ENCODE measurements at regions not wholly inside any gene's neighbourhood (a gene's known extent, or its start where the extent isn't known, plus 50 kb on each side); places are given as distances from the start of the nearest gene placed in this dataset.
"Not testable (repeated sequence)": the region's sequence is repeated elsewhere in the genome, so short reads cannot be mapped to it uniquely, and the experiment has no call there.

GRCh38 chr3:39725321-39725720 is 84.1 kb upstream of the MYRIP start:
- no peak for TF ChIP-seq CTCF (IDR thresholded peaks at IDR 0.05; ENCODE audit: low read depth, low read length)

GRCh38 chr3:39727415-39727814 is 82.0 kb upstream of the MYRIP start:
- no peak for DNase-seq
- H3K27me3 ChIP-seq = no peaks in the 10 kb centered on the region
- no peak for TF ChIP-seq CTCF (IDR thresholded peaks at IDR 0.05; ENCODE audit: low read depth, low read length)
- H3K9me3 ChIP-seq = no peaks in the 10 kb centered on the region
- peaks cover 3% of the 10 kb centered on the region for H3K4me1 ChIP-seq
- H3K36me3 ChIP-seq = no peaks in the 10 kb centered on the region
- H3K4me3 ChIP-seq (ENCODE audit: low read depth, low read length) = no peak overlapping the region

More at GRCh38 chr3:39725321-39725720, 84.1 kb upstream of the MYRIP start:
- H3K9me3 ChIP-seq = no peaks in the 10 kb centered on the region
- peaks cover 3% of the 10 kb centered on the region for H3K4me1 ChIP-seq
- H3K27me3 ChIP-seq = no peaks in the 10 kb centered on the region
- no peak for DNase-seq
- H3K36me3 ChIP-seq = no peaks in the 10 kb centered on the region
- no peak overlapping the region for H3K4me3 ChIP-seq (ENCODE audit: low read depth, low read length)

- no peak overlapping the region for H3K4me3 ChIP-seq (ENCODE audit: low read depth, low read length)
- DNase-seq = no peak
- no peak for TF ChIP-seq CTCF (IDR thresholded peaks at IDR 0.05; ENCODE audit: low read depth, low read length)
- no peaks in the 10 kb centered on the region for H3K36me3 ChIP-seq
- H3K27me3 ChIP-seq = no peaks in the 10 kb centered on the region
- no peaks in the 10 kb centered on the region for H3K9me3 ChIP-seq
- H3K4me1 ChIP-seq = no peaks in the 10 kb centered on the region
Observed at GRCh38 chr3:39733804-39734203, 75.6 kb upstream of the MYRIP start.

- not testable (repeated sequence) for DNase-seq; H3K27me3 ChIP-seq; H3K4me1 ChIP-seq; H3K4me3 ChIP-seq (ENCODE audit: low read depth, low read length); H3K9me3 ChIP-seq; H3K36me3 ChIP-seq
Observed at GRCh38 chr3:39739658-39740057, 69.8 kb upstream of the MYRIP start.

GRCh38 chr3:39744746-39745145 is 64.7 kb upstream of the MYRIP start:
- TF ChIP-seq CTCF (IDR thresholded peaks at IDR 0.05; ENCODE audit: low read depth, low read length) = no peak
- Histone ChIP-seq H3K4me1 (no peaks in the 10 kb centered on the region), H3K27me3 (no peaks in the 10 kb centered on the region), H3K4me3 (ENCODE audit: low read depth, low read length) (no peak overlapping the region), H3K9me3 (no peaks in the 10 kb centered on the region), H3K36me3 (no peaks in the 10 kb centered on the region)
- no peak for DNase-seq

GRCh38 chr3:39748002-39748401 is 61.4 kb upstream of the MYRIP start:
- no peaks in the 10 kb centered on the region for H3K27me3 ChIP-seq
- peaks cover 15% of the 10 kb centered on the region for H3K4me1 ChIP-seq
- no peak for TF ChIP-seq CTCF (IDR thresholded peaks at IDR 0.05; ENCODE audit: low read depth, low read length)
- no peaks in the 10 kb centered on the region for H3K9me3 ChIP-seq
- no peak overlapping the region for H3K4me3 ChIP-seq (ENCODE audit: low read depth, low read length)
- H3K36me3 ChIP-seq = no peaks in the 10 kb centered on the region
- no peak for DNase-seq

GRCh38 chr3:39748763-39749162 is 60.6 kb upstream of the MYRIP start:
- TF ChIP-seq CTCF (IDR thresholded peaks at IDR 0.05; ENCODE audit: low read depth, low read length) = no peak
- Histone ChIP-seq H3K4me1 (peaks cover 19% of the 10 kb centered on the region), H3K4me3 (ENCODE audit: low read depth, low read length) (no peak overlapping the region), H3K36me3 (no peaks in the 10 kb centered on the region), H3K9me3 (no peaks in the 10 kb centered on the region), H3K27me3 (no peaks in the 10 kb centered on the region)
- no peak for DNase-seq
